ENCODE measurements at regions not wholly inside any gene's neighbourhood (a gene's known extent, or its start where the extent isn't known, plus 50 kb on each side); places are given as distances from the start of the nearest gene placed in this dataset.
A peak's percentile ranks its signal among the peaks of the same experiment; 100 is the strongest.
"Not testable (repeated sequence)": the region's sequence is repeated elsewhere in the genome, so short reads cannot be mapped to it uniquely, and the experiment has no call there.

DNA sequence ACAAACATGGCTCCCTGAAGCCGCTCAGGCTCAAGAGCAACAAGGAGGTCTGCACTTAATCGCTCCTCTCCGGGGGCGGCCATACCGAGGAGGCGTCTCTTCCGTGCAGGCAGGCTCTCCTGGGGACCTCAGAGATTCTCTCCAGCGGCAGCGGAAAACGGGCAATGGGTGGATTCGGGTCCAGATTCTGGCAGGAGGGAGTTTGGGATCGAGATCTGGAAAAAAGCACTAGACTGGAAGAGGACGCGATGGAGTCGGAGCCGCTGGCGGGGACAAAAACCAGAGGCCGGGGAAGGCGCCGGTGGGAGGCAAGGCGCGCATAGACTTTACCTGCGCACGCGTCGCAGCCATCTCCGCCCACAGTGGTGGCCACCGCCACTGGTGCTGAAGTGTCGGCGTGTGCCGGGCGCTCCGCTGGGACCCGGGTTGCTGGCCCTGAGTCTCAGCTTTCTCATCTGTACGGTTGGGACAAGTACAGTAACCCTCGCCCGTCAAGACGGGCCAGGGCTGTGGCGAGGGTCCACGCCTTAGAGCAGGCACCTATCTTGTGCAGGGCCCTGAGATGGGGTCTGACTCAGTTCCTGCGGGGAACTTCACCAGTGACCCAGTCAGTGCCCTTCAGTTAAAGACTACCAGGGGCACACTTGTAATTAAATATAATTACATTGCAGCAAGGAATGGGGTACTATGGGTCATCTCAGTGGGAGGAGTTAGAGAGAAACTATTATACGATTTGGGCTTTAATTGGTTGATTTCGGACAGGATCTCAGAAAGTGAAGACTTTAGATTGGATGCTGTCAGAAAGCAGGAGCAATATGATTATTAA is 454.1 kb downstream of the SPATA31A1 start:
- H3K9me3 Mint-ChIP-seq; H3K27me3 Mint-ChIP-seq; H3K4me1 Mint-ChIP-seq; CTCF ChIA-PET; H3K36me3 Mint-ChIP-seq (ENCODE audit: low read depth); intact Hi-C loops (cut with micrococcal nuclease); POLR2A ChIA-PET: not testable (repeated sequence)
- Mint-ChIP-seq H3K4me3 (peak overlapping the region; percentile 97), H3K27ac (peak overlapping the region; percentile 99)
- DNase-seq (peak; percentile 62), ATAC-seq (ENCODE audit: low read depth) (peak; percentile 67)

- ATAC-seq (ENCODE audit: low read depth); H3K36me3 Mint-ChIP-seq (ENCODE audit: low read depth); DNase-seq; H3K27ac Mint-ChIP-seq; H3K27me3 Mint-ChIP-seq; POLR2A ChIA-PET; H3K9me3 Mint-ChIP-seq; CTCF ChIA-PET; H3K4me3 Mint-ChIP-seq; H3K4me1 Mint-ChIP-seq; intact Hi-C loops (cut with micrococcal nuclease): not testable (repeated sequence)
These were observed 454.9 kb downstream of the SPATA31A1 start for GRCh38 chr9:39810401-39810800.

DNA sequence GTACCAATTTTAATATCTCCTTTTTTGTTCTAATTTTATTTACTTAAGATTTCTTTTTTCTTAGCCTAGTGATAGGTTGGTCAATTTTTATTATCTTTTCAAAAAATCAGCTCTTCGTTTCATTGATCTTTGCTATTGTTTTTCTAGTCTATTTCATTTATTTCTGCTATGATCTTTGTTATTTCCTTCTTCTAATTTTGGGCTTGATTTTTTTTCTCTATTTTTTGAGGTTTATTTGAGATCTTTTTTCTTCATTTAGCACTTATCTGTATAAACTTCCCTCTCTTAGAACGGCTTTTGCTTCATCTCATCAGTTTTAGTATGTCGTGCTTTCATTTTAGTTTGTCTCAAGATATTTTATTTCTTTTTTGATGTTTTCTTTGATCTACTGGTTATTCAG is 456.1 kb downstream of the SPATA31A1 start:
- CTCF ChIA-PET; H3K9me3 Mint-ChIP-seq; H3K27me3 Mint-ChIP-seq; ATAC-seq (ENCODE audit: low read depth); DNase-seq; H3K27ac Mint-ChIP-seq; H3K4me3 Mint-ChIP-seq; intact Hi-C loops (cut with micrococcal nuclease); POLR2A ChIA-PET; H3K36me3 Mint-ChIP-seq (ENCODE audit: low read depth); H3K4me1 Mint-ChIP-seq: not testable (repeated sequence)

GRCh38 chr9:39828457-39828856 is 473.0 kb downstream of the SPATA31A1 start:
- H3K27me3 Mint-ChIP-seq; ATAC-seq (ENCODE audit: low read depth); H3K4me3 Mint-ChIP-seq; H3K4me1 Mint-ChIP-seq; H3K36me3 Mint-ChIP-seq (ENCODE audit: low read depth); DNase-seq; H3K9me3 Mint-ChIP-seq; intact Hi-C loops (cut with micrococcal nuclease); H3K27ac Mint-ChIP-seq; POLR2A ChIA-PET; CTCF ChIA-PET: not testable (repeated sequence)

Data from activated B cell treated with CpG ODN at 0.5 μM for 24 hours (primary cell).